MG63 (cell line): ENCODE measurements at regions not wholly inside any gene's neighbourhood (a gene's known extent, or its start where the extent isn't known, plus 50 kb on each side); places are given as distances from the start of the nearest gene placed in this dataset.

Experiments used
- DNase-seq: peaks from one replicate; pipeline ENCODE4 v3.0.0-alpha.2; 2020
- H3K27me3 ChIP-seq: fragments of 250-450 bp; sonication (Bioruptor Pico); 2 replicates; pipeline ENCODE4 v1.5.1; 2020; ENCODE audit warnings: mild to moderate bottlenecking, moderate library complexity
- H3K36me3 ChIP-seq: fragments of 250-450 bp; sonication (Bioruptor Pico); 2 replicates; pipeline ENCODE4 v1.5.1; 2020; ENCODE audit warnings: mild to moderate bottlenecking, moderate library complexity
- H3K4me3 ChIP-seq: fragments of 250-450 bp; sonication (Bioruptor Pico); 2 replicates; pipeline ENCODE4 v1.5.1; 2020; ENCODE audit warnings: mild to moderate bottlenecking, moderate library complexity
- H3K9me3 ChIP-seq: fragments of 250-450 bp; sonication (Bioruptor Pico); 2 replicates; pipeline ENCODE4 v1.5.1; 2020; ENCODE audit warnings: mild to moderate bottlenecking, moderate library complexity

- Histone ChIP-seq H3K9me3 (no peaks in the 10 kb centered on the region), H3K4me3 (no peak overlapping the region), H3K27me3 (no peaks in the 10 kb centered on the region), H3K36me3 (no peaks in the 10 kb centered on the region)
- no peak for DNase-seq
These were observed 183.9 kb upstream of the SLC10A2 start for GRCh38 chr13:103250071-103250470.

GRCh38 chr13:103246581-103247200 lies 180.5 kb upstream of the SLC10A2 start:
- H3K9me3 ChIP-seq, result no peaks in the 10 kb centered on the region
- no peak overlapping the region for H3K4me3 ChIP-seq
- H3K36me3 ChIP-seq, result no peaks in the 10 kb centered on the region
- H3K27me3 ChIP-seq, result no peaks in the 10 kb centered on the region
- no peak for DNase-seq

DNA sequence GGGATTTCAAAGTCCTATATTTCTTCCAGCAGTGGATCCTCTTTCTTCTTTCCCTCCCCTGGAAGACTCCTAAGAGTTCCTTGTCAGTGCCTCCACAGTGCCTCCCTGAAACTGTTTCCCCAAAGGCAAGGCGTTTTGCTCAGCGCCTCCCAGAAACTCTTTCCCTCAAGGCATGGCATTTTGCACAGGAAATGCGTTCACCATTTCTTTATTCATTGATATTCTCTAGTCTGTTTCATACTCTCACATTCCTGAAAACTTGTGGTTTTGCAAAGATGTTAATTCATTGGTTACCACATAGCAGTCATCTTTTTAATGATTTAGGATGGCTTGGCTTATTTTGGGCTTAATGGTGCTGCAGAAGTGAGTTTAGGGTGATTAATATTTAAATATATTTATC lies 177.3 kb upstream of the SLC10A2 start:
- no peak for DNase-seq
- no peaks in the 10 kb centered on the region for H3K27me3 ChIP-seq
- no peaks in the 10 kb centered on the region for H3K9me3 ChIP-seq
- H3K4me3 ChIP-seq, result no peak overlapping the region
- no peaks in the 10 kb centered on the region for H3K36me3 ChIP-seq

DNA sequence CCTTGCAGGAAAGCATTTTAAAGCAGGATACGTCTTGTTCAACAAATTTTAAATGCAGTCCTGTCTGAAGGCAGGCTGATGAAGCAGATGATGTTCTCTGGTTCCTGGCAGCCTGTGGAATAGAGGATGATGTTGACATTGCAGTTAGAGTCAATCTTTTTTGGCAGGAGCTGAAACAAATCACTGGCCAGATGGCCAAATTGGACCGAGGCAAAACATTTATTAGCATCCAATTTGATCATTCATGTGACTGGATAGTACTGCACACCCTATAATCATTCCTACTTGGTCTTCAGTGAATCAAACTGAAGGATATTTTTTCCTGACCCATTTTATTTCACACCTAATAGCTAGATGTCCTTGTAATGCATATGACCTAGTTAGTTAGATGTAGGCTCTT lies 172.2 kb upstream of the SLC10A2 start:
- Histone ChIP-seq H3K4me3 (no peak overlapping the region), H3K9me3 (no peaks in the 10 kb centered on the region), H3K36me3 (no peaks in the 10 kb centered on the region), H3K27me3 (no peaks in the 10 kb centered on the region)
- DNase-seq, result no peak

DNA sequence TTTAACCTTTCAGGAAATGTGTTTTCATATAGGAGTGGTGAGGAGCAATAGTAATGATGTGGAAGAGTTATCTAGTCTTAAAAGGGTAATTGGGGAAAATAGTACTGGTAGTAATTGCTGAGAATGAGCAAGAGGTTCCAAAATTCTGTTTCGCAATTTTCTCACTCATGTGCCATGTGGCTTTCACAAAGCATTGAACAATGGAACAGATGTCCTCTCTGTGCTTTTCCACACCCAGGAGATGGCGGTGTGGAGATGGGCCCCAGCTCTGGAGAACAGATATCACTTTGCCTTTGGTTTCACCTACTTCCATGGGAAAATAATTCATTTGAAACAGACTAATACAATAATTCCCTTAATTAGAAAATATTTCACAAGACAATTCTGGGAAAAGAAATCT lies 170.0 kb upstream of the SLC10A2 start:
- no peaks in the 10 kb centered on the region for H3K36me3 ChIP-seq
- no peaks in the 10 kb centered on the region for H3K27me3 ChIP-seq
- no peak for DNase-seq
- H3K9me3 ChIP-seq, result no peaks in the 10 kb centered on the region
- no peak overlapping the region for H3K4me3 ChIP-seq

DNA sequence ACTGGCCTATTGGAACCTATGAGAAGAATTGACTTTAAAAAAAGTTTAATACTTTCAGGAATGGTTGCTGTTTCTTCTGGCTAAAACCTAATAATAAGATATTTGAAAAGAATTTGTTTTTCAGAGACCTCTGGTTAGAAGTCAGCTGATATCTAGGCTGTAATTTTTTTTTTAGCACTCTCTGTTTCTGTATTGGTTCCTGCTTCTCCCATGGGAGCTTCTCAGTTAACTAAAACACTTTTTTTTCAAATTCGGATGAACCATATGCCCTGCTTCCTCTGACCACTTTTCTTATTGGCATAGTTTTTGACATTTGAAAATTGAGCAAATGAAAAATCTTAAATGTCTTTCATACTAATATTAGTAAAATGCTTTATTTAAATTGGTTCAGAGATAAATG lies 163.5 kb upstream of the SLC10A2 start:
- no peak overlapping the region for H3K4me3 ChIP-seq
- no peaks in the 10 kb centered on the region for H3K36me3 ChIP-seq
- DNase-seq, result no peak
- H3K27me3 ChIP-seq, result no peaks in the 10 kb centered on the region
- H3K9me3 ChIP-seq, result no peaks in the 10 kb centered on the region

DNA sequence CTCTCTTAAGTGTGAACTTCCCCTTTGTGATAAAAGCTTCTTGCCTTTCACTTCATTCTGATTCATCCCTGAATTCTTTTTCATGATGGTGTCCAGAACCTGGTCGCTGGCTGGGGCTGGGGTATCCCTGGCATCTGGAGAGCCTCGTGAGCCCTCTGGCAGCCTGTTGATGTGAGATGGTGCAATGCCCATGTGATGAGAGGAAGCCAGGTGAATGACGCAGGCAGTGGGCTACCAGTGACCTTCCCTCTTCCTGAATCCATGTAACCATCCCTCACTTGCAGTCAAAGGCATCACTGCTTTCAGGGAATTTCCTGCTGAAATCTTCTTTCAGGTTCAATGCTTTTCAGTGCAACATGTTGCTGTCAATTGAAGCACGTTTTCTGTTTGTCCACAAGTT lies 158.6 kb upstream of the SLC10A2 start:
- Histone ChIP-seq H3K4me3 (no peak overlapping the region), H3K36me3 (no peaks in the 10 kb centered on the region), H3K27me3 (no peaks in the 10 kb centered on the region; the same call in 1 of the 2 replicates), H3K9me3 (no peaks in the 10 kb centered on the region)
- no peak for DNase-seq

- Histone ChIP-seq H3K4me3 (no peak overlapping the region), H3K27me3 (no peaks in the 10 kb centered on the region; the same call in 1 of the 2 replicates), H3K36me3 (no peaks in the 10 kb centered on the region), H3K9me3 (no peaks in the 10 kb centered on the region)
- DNase-seq, result no peak
These were observed 156.5 kb upstream of the SLC10A2 start for GRCh38 chr13:103222683-103223082.

GRCh38 chr13:103218253-103218652 lies 152.0 kb upstream of the SLC10A2 start:
- DNase-seq, result no peak
- no peaks in the 10 kb centered on the region for H3K9me3 ChIP-seq
- H3K27me3 ChIP-seq, result no peaks in the 10 kb centered on the region; the same call in 1 of the 2 replicates
- no peaks in the 10 kb centered on the region for H3K36me3 ChIP-seq
- H3K4me3 ChIP-seq, result no peak overlapping the region

DNA sequence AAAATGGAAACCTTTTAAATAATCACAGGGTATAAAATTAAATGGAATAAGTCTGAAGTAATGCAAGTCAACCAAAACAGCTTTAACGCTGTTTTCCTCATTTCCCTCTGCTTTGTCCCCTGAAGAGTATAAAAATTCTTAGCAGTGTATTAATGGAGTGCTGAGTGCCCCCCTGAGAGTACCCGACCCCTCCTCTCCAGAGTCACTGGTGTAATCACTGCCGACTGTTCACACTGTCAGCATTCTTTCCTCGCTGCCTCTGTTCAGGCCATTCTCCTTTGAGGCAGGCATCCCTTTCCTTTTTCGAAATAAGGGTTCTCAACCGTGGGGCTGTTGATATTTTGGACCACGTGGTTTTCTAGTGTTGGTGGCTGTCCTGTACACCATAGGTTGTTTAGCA lies 146.9 kb upstream of the SLC10A2 start:
- Histone ChIP-seq H3K27me3 (no peaks in the 10 kb centered on the region), H3K36me3 (no peaks in the 10 kb centered on the region), H3K4me3 (no peak overlapping the region), H3K9me3 (no peaks in the 10 kb centered on the region)
- no peak for DNase-seq

GRCh38 chr13:103210348-103210747 lies 144.1 kb upstream of the SLC10A2 start:
- DNase-seq, result no peak
- H3K4me3 ChIP-seq, result no peak overlapping the region
- no peaks in the 10 kb centered on the region for H3K27me3 ChIP-seq
- H3K9me3 ChIP-seq, result no peaks in the 10 kb centered on the region
- H3K36me3 ChIP-seq, result no peaks in the 10 kb centered on the region

GRCh38 chr13:103203735-103204330 lies 137.6 kb upstream of the SLC10A2 start:
- H3K36me3 ChIP-seq, result no peaks in the 10 kb centered on the region
- no peak for DNase-seq
- no peaks in the 10 kb centered on the region for H3K9me3 ChIP-seq
- H3K4me3 ChIP-seq, result no peak overlapping the region
- no peaks in the 10 kb centered on the region for H3K27me3 ChIP-seq

GRCh38 chr13:103200118-103200885 lies 134.1 kb upstream of the SLC10A2 start:
- H3K9me3 ChIP-seq, result no peaks in the 10 kb centered on the region
- no peak overlapping the region for H3K4me3 ChIP-seq
- no peaks in the 10 kb centered on the region for H3K27me3 ChIP-seq
- no peak for DNase-seq
- no peaks in the 10 kb centered on the region for H3K36me3 ChIP-seq

DNA sequence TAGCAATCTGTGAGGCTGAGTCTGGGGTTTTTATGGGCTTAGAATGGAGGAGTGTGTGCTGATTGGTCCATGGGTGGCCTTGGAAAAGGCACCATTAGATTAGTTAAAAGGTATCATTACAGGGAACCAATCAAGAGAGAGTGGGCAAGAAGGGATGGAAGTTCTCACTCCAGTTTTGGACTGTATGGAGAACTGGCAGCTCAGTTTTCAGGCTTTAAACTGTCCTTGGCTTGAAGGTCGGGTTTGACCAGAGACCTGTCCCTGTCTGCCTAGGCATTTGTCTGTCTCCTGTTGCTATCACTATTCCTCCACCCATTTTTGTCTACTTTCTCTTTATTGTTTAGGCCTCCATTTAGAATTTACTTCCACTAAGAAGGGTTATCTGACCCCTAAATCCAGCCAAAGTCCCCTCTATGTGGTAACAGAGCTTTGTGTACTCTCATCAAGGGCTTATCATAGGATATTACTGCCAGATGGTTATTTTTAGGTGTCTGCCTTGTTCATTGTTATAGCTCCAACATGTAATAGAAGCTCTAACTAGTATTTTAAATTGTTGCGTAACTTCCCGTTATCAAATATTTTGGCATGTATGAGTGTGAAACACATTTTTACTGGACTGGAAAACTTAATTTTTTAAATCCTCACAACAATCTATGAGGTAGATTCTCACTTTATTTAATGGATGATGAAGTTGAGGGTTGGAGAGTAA lies 133.3 kb upstream of the SLC10A2 start:
- no peak for DNase-seq
- H3K36me3 ChIP-seq, result no peaks in the 10 kb centered on the region
- H3K9me3 ChIP-seq, result no peaks in the 10 kb centered on the region
- H3K4me3 ChIP-seq, result no peak overlapping the region
- no peaks in the 10 kb centered on the region for H3K27me3 ChIP-seq

DNA sequence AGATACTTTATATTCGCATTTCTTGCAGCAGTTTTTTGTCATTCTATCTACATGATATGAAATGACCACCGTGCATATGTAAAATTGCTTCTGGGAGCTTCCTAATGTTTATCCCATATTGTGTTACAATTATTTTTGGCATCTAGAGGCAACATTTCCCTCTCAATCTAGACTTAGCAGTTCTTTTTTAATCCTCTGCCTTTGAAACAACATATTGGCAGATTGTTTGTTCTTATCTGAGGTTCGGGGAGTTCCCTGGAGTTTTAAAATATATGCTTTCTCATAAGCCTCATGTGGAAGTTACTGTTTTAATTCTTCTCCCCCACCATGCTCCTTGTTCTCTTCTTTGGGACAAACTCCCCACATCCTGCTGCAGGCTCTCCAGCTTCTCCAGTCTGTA lies 130.1 kb upstream of the SLC10A2 start:
- no peaks in the 10 kb centered on the region for H3K27me3 ChIP-seq
- no peaks in the 10 kb centered on the region for H3K36me3 ChIP-seq
- no peaks in the 10 kb centered on the region for H3K9me3 ChIP-seq
- no peak overlapping the region for H3K4me3 ChIP-seq
- no peak for DNase-seq

DNA sequence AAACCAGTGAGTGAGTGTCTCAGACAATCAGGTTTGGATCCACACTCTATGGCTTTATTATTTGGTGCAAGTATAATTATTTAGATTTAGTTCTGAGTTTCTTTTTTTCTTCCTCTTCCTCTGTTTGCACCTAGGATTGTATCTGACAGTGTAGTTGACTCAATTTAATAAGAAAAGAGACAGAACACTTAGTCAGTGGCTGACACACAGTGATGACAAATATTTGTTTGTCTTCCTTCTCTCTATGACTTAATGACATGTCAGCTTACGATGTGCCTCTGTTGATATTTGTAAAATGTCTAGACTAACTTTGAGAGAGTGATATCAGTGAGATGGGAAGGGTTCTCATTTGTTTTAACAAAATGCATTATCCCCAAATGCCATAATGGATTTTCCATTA lies 129.5 kb upstream of the SLC10A2 start:
- no peaks in the 10 kb centered on the region for H3K27me3 ChIP-seq
- no peaks in the 10 kb centered on the region for H3K9me3 ChIP-seq
- H3K36me3 ChIP-seq, result no peaks in the 10 kb centered on the region
- no peak for DNase-seq
- no peak overlapping the region for H3K4me3 ChIP-seq

- no peaks in the 10 kb centered on the region for H3K36me3 ChIP-seq
- DNase-seq, result no peak
- H3K27me3 ChIP-seq, result no peaks in the 10 kb centered on the region
- H3K4me3 ChIP-seq, result no peak overlapping the region
- no peaks in the 10 kb centered on the region for H3K9me3 ChIP-seq
These were observed 128.7 kb upstream of the SLC10A2 start for GRCh38 chr13:103194871-103195270.
